CD4-positive, alpha-beta T cell (primary cell): ENCODE measurements at regions not wholly inside any gene's neighbourhood (a gene's known extent, or its start where the extent isn't known, plus 50 kb on each side); places are given as distances from the start of the nearest gene placed in this dataset.

Source experiments
- ATAC-seq: fragments of 200-7000 bp; cut with Tn5 transposase; one replicate; pipeline ENCODE4 v1.10.0; 2022; ENCODE audit warnings: mild to moderate bottlenecking; ENCODE audit not compliant: poor library complexity
- CTCF ChIA-PET: fragments of 350-600 bp; sonication (Branson Sonifier 250); formaldehyde crosslinking; loops from one replicate; lab custom pipeline; 2021; ENCODE audit warnings: antibody characterized with exemption, inconsistent platforms; lab: Charles Lee
- POLR2A ChIA-PET: fragments of 350-600 bp; sonication (Branson Sonifier 250); formaldehyde crosslinking; loops from one replicate; lab custom pipeline; 2021; ENCODE audit warnings: antibody characterized with exemption, inconsistent platforms; lab: Charles Lee
- DNase-seq, 14 experiments: peaks; one replicate each; pipeline ENCODE4 v3.0.0-alpha.2; 2013 to 2020; ENCODE audit warnings: mixed read lengths in 2 of 14
- H3K27ac ChIP-seq, 2 donors: one replicate each; pipeline versions ENCODE4 v1.5.1 to v1.7.0; 2013; ENCODE audit warnings: low read length in 2 of 2, low read depth in 1 of 2, mild to moderate bottlenecking in 1 of 2
- H3K27me3 ChIP-seq, 2 experiments: 1 replicate in 1 of 2; 2 replicates in 1 of 2; pipeline versions ENCODE4 v1.6.1 to v1.7.0; 2013; ENCODE audit warnings: low read length in 2 of 2, control low read depth in 1 of 2, mild to moderate bottlenecking in 1 of 2, moderate library complexity in 1 of 2; ENCODE audit not compliant: insufficient read depth in 2 of 2, control insufficient read depth in 1 of 2
- H3K36me3 ChIP-seq: one replicate; pipeline ENCODE4 v1.6.1; 2013; ENCODE audit warnings: low read length, control low read depth; ENCODE audit not compliant: insufficient read depth
- H3K4me1 ChIP-seq: one replicate; pipeline ENCODE4 v1.6.1; 2013; ENCODE audit warnings: low read length, control low read depth; ENCODE audit not compliant: insufficient read depth
- H3K4me3 ChIP-seq: one replicate; pipeline ENCODE4 v1.5.1; 2013; ENCODE audit warnings: mild to moderate bottlenecking, low read length, moderate library complexity
- H3K9me3 ChIP-seq, 2 experiments: 1 replicate in 1 of 2; 2 replicates in 1 of 2; pipeline versions ENCODE4 v1.6.1 to v1.7.0; 2013; ENCODE audit warnings: low read length in 2 of 2, mild to moderate bottlenecking in 2 of 2, control low read depth in 1 of 2, moderate library complexity in 1 of 2; ENCODE audit not compliant: control insufficient read depth in 1 of 2, insufficient read depth in 1 of 2
- H3K27ac Mint-ChIP-seq: one replicate; pipeline ENCODE4 v1.8.0; 2020; ENCODE audit warnings: mixed read lengths
- H3K27me3 Mint-ChIP-seq: one replicate; pipeline ENCODE4 v1.8.0; 2021; ENCODE audit warnings: mixed read lengths
- H3K36me3 Mint-ChIP-seq: one replicate; pipeline ENCODE4 v1.8.0; 2021; ENCODE audit warnings: low read depth, mixed read lengths
- H3K4me1 Mint-ChIP-seq: one replicate; pipeline ENCODE4 v1.8.0; 2021; ENCODE audit warnings: low read depth, mixed read lengths
- H3K4me3 Mint-ChIP-seq: one replicate; pipeline ENCODE4 v1.8.0; 2020; ENCODE audit warnings: mild to moderate bottlenecking, mixed read lengths
- H3K9me3 Mint-ChIP-seq: one replicate; pipeline ENCODE4 v1.8.0; 2020; ENCODE audit warnings: mixed read lengths
- intact Hi-C, 2 experiments: fragments of 100-400 bp; cut with DNase I in 1 of 2; cut with micrococcal nuclease in 1 of 2; formaldehyde crosslinking; loops; one replicate each; pipeline versions ENCODE4 v1.15.1 to v1.9.0; 2023 to 2025; cut with DNase I, micrococcal nuclease
- TF ChIP-seq, protein P1 (sequence below): fragments of 200-600 bp; IDR thresholded peaks from one replicate; pipeline ENCODE4 v1.8.0; 2022; ENCODE audit warnings: antibody characterized with exemption, mild to moderate bottlenecking

DNA sequence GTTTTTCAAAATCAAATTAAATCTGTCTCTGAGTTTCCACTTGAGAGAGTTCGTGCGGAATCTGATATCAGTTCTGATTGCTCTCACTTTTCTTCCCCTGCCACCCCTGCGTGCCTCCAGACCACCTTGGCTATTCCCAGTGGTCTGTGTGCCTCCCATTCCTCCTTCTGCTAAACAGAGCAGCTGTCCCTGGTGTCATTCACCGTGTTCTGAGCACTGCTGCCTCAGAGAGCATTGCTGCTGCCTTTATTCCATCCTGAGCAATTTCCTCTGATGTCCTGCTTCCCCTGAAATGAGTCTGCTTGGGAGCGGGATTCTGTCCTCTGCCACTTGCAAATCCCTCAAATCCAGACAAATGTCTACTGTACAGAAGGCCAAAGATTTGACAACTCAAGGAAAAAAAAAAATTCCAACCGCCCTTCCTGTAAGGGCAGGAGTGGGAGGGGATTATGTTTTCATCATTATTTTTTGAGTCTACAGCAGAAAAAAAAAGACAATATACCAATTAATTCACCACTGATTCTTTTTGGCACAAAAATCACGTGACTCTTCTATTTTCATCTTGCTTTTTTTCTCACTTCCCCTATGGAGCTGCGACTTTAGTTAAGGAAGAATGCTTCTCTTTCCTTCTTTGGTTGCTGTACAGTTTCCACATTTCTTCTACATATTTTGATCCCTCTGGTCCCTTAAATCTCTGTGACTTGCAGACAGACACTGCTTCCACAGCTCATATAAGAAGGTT, 833.0 kb downstream of the EPHA7 start:
- H3K36me3 ChIP-seq, result no peaks in the 10 kb centered on the region
- H3K4me1 ChIP-seq, result no peaks in the 10 kb centered on the region
- no peaks in the 10 kb centered on the region for H3K27me3 ChIP-seq
- no peak for DNase-seq
- TF ChIP-seq, protein P1, sequence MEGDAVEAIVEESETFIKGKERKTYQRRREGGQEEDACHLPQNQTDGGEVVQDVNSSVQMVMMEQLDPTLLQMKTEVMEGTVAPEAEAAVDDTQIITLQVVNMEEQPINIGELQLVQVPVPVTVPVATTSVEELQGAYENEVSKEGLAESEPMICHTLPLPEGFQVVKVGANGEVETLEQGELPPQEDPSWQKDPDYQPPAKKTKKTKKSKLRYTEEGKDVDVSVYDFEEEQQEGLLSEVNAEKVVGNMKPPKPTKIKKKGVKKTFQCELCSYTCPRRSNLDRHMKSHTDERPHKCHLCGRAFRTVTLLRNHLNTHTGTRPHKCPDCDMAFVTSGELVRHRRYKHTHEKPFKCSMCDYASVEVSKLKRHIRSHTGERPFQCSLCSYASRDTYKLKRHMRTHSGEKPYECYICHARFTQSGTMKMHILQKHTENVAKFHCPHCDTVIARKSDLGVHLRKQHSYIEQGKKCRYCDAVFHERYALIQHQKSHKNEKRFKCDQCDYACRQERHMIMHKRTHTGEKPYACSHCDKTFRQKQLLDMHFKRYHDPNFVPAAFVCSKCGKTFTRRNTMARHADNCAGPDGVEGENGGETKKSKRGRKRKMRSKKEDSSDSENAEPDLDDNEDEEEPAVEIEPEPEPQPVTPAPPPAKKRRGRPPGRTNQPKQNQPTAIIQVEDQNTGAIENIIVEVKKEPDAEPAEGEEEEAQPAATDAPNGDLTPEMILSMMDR, result no peak
- CTCF ChIA-PET, result no interaction called here
- peaks cover 4% of the 10 kb centered on the region for H3K9me3 Mint-ChIP-seq
- H3K27ac ChIP-seq, result no peak overlapping the region
- ATAC-seq, result no peak
- POLR2A ChIA-PET, result no interaction called here
- H3K4me3 Mint-ChIP-seq, result no peak overlapping the region
- no peak overlapping the region for H3K4me3 ChIP-seq
- no peaks in the 10 kb centered on the region for H3K27me3 Mint-ChIP-seq
- intact Hi-C loops, result no loop called here
- H3K36me3 Mint-ChIP-seq, result no peaks in the 10 kb centered on the region
- no peaks in the 10 kb centered on the region for H3K4me1 Mint-ChIP-seq
- no peak overlapping the region for H3K27ac Mint-ChIP-seq
- H3K9me3 ChIP-seq, result no peaks in the 10 kb centered on the region

DNA sequence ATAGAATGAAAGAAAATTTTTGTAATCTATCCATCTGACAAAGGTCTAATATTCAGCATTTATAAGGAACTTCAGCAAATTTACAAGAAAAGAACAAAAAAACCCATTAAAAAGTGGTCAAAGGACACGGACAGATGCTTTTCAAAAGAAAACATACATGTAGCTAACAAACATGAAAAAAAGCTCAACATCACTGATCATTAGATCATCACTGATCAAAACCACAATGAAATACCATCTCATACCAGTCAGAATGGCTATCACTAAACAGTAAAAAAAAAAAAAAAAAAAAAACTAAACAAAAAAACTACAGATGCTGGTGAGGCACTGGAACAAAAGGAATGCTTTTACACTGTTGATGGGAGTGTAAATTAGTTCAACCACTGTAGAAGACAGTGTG, 837.1 kb downstream of the EPHA7 start:
- no peaks in the 10 kb centered on the region for H3K4me1 ChIP-seq
- ChIA-PET CTCF (no interaction called here), POLR2A (no interaction called here)
- H3K36me3 Mint-ChIP-seq, result no peaks in the 10 kb centered on the region
- H3K36me3 ChIP-seq, result no peaks in the 10 kb centered on the region
- TF ChIP-seq, protein P1, result no peak
- H3K4me3 ChIP-seq, result no peak overlapping the region
- no peak overlapping the region for H3K4me3 Mint-ChIP-seq
- H3K27ac ChIP-seq, result no peak overlapping the region
- no peak overlapping the region for H3K27ac Mint-ChIP-seq
- peaks cover 0 to 6% of the 10 kb centered on the region in 2 experiments for H3K9me3 ChIP-seq
- ATAC-seq (no peak), DNase-seq (no peak)
- peaks cover 21% of the 10 kb centered on the region for H3K9me3 Mint-ChIP-seq
- H3K27me3 Mint-ChIP-seq, result no peaks in the 10 kb centered on the region
- intact Hi-C loops, result no loop called here
- H3K4me1 Mint-ChIP-seq, result no peaks in the 10 kb centered on the region
- no peaks in the 10 kb centered on the region for H3K27me3 ChIP-seq

DNA sequence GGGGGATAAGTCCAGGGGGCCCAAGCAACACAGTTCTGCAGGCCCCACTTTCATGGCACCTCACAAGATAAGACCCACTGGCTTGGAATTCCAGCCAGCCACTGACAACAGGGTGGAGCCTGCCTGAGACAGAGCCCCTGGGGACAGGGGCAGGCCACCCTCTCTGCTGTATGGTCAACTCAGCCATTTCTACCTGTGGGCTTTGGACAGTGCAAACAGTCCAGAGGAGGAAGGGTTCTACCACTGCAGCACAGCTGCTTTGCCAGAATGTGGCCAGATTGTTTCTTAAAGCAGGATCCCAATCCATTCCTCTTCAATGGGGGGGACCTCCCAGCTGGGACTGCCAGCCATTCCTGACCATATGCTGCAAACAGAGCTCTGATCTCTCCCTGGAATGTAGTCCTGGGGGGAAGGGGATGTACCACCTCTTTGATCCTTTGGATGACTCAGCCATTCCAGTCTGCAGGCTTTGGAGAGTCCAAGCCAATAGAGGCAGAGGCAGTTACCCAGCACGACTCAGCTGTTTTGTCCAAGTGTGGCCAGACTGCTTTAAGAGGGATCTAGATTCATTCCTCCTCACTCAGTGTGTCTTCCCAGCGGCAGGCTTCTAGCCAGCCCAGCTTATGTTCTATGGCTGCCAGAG, 842.2 kb downstream of the EPHA7 start:
- H3K27me3 Mint-ChIP-seq, result no peaks in the 10 kb centered on the region

More for the DNA sequence above, 842.2 kb downstream of the EPHA7 start:
- ATAC-seq (no peak), DNase-seq (peak in 1 of 14 experiments; percentile 3)
- Histone ChIP-seq H3K27me3 (no peaks in the 10 kb centered on the region), H3K4me3 (no peak overlapping the region), H3K4me1 (no peaks in the 10 kb centered on the region), H3K27ac (no peak overlapping the region), H3K9me3 (peaks cover 0 to 12% of the 10 kb centered on the region in 2 experiments), H3K36me3 (no peaks in the 10 kb centered on the region)
- H3K9me3 Mint-ChIP-seq, result peaks cover 18% of the 10 kb centered on the region
- POLR2A ChIA-PET, result no interaction called here
- no peaks in the 10 kb centered on the region for H3K36me3 Mint-ChIP-seq
- CTCF ChIA-PET, result no interaction called here
- H3K4me1 Mint-ChIP-seq, result no peaks in the 10 kb centered on the region
- H3K27ac Mint-ChIP-seq, result no peak overlapping the region
- H3K4me3 Mint-ChIP-seq, result no peak overlapping the region
- TF ChIP-seq, protein P1, result no peak
- intact Hi-C loops, result no loop called here
